Astrocyte of the cerebellum (primary cell): ENCODE measurements at regions not wholly inside any gene's neighbourhood (a gene's known extent, or its start where the extent isn't known, plus 50 kb on each side); places are given as distances from the start of the nearest gene placed in this dataset.

ENCODE experiments used
- DNase-seq: peaks from one replicate; pipeline ENCODE4 v3.0.0-alpha.2; 2011; ENCODE audit warnings: low read depth
- H3K4me3 ChIP-seq: 2 replicates; pipeline ENCODE4 v1.5.1; 2011; ENCODE audit warnings: mild to moderate bottlenecking, low read depth, low read length, moderate library complexity
- CTCF ChIP-seq: IDR thresholded peaks from 2 replicates; pipeline ENCODE4 v1.5.1; 2012; ENCODE audit warnings: low read length, low read depth, moderate library complexity, mild to moderate bottlenecking; ENCODE audit errors: missing control alignments
- in situ Hi-C: cut with HindIII; loops from 2 replicates; pipeline ENCODE4 v1.10.0; 2017; ENCODE audit warnings: low sequenced_read_pairs

GRCh38 chrX:17206584-17206983 lies 168.4 kb upstream of the NHS start:
- DNase-seq = no peak
- in situ Hi-C loops = no loop called here
- no peak overlapping the region for H3K4me3 ChIP-seq
- TF ChIP-seq CTCF = no peak

GRCh38 chrX:17214962-17215361 lies 160.0 kb upstream of the NHS start:
- no peak for TF ChIP-seq CTCF

GRCh38 chrX:17226736-17227135 lies 148.3 kb upstream of the NHS start:
- H3K4me3 ChIP-seq = no peak overlapping the region
- no peak for TF ChIP-seq CTCF
- in situ Hi-C loops = no loop called here
- no peak for DNase-seq

More at GRCh38 chrX:17214962-17215361, 160.0 kb upstream of the NHS start:
- DNase-seq = peak; percentile 34
- in situ Hi-C loops = no loop called here
- H3K4me3 ChIP-seq = no peak overlapping the region

GRCh38 chrX:17237146-17237545 lies 137.9 kb upstream of the NHS start:
- no peak for DNase-seq
- H3K4me3 ChIP-seq = no peak overlapping the region
- TF ChIP-seq CTCF = no peak
- in situ Hi-C loops = no loop called here

- TF ChIP-seq CTCF = peak; percentile 70
- H3K4me3 ChIP-seq = no peak overlapping the region
- DNase-seq = peak; percentile 36
- in situ Hi-C loops = loop anchor here (5.0 kb wide), 1 partner anchor 40 kb away; no protein-coding TSS in a partner anchor
Observed at GRCh38 chrX:17242470-17242869, 132.5 kb upstream of the NHS start.

GRCh38 chrX:17247144-17247543 lies 127.9 kb upstream of the NHS start:
- no peak for DNase-seq
- TF ChIP-seq CTCF = no peak
- in situ Hi-C loops = no loop called here
- H3K4me3 ChIP-seq = no peak overlapping the region

GRCh38 chrX:17262123-17262522 lies 112.9 kb upstream of the NHS start:
- H3K4me3 ChIP-seq = no peak overlapping the region
- in situ Hi-C loops = no loop called here
- no peak for TF ChIP-seq CTCF
- DNase-seq = no peak
